NCI-H510A (cell line): ENCODE measurements at regions not wholly inside any gene's neighbourhood (a gene's known extent, or its start where the extent isn't known, plus 50 kb on each side); places are given as distances from the start of the nearest gene placed in this dataset.

Experiments used
- DNase-seq: peaks from one replicate; lab custom pipeline; 2025; lab: John Stamatoyannopoulos, UW

GRCh38 chr13:29713839-29714238 is 118.4 kb upstream of the SLC7A1 start:
- DNase-seq, result no peak

- no peak for DNase-seq
Measured at GRCh38 chr13:29711776-29712175, 116.3 kb upstream of the SLC7A1 start.

- no peak for DNase-seq
Measured at GRCh38 chr13:29710511-29710910, 115.0 kb upstream of the SLC7A1 start.

- no peak for DNase-seq
Measured at GRCh38 chr13:29709407-29710069, 114.0 kb upstream of the SLC7A1 start.

GRCh38 chr13:29707876-29708543 is 112.5 kb upstream of the SLC7A1 start:
- no peak for DNase-seq

- no peak for DNase-seq
Measured at GRCh38 chr13:29706923-29707322, 111.4 kb upstream of the SLC7A1 start.

GRCh38 chr13:29704648-29705047 is 109.2 kb upstream of the SLC7A1 start:
- DNase-seq, result no peak

- DNase-seq, result no peak
Measured at GRCh38 chr13:29703421-29703820, 107.9 kb upstream of the SLC7A1 start.

- no peak for DNase-seq
Measured at GRCh38 chr13:29702912-29703351, 107.4 kb upstream of the SLC7A1 start.

- no peak for DNase-seq
Measured at GRCh38 chr13:29698106-29698505, 102.6 kb upstream of the SLC7A1 start.

- no peak for DNase-seq
Measured at GRCh38 chr13:29696606-29697005, 101.1 kb upstream of the SLC7A1 start.

- no peak for DNase-seq
Measured at GRCh38 chr13:29693275-29693945, 97.9 kb upstream of the SLC7A1 start.

- DNase-seq, result no peak
Measured at GRCh38 chr13:29689548-29689947, 94.1 kb upstream of the SLC7A1 start.

- DNase-seq, result no peak
Measured at GRCh38 chr13:29688193-29688592, 92.7 kb upstream of the SLC7A1 start.

- no peak for DNase-seq
Measured at GRCh38 chr13:29684441-29684840, 89.0 kb upstream of the SLC7A1 start.

- no peak for DNase-seq
Measured at GRCh38 chr13:29683041-29683440, 87.6 kb upstream of the SLC7A1 start.

- DNase-seq, result no peak
Measured at GRCh38 chr13:29681864-29682263, 86.4 kb upstream of the SLC7A1 start.

- no peak for DNase-seq
Measured at GRCh38 chr13:29679396-29680053, 84.0 kb upstream of the SLC7A1 start.

- no peak for DNase-seq
Measured at GRCh38 chr13:29677627-29678026, 82.1 kb upstream of the SLC7A1 start.

GRCh38 chr13:29676941-29677452 is 81.5 kb upstream of the SLC7A1 start:
- peak; percentile 28 for DNase-seq

GRCh38 chr13:29676535-29676934 is 81.0 kb upstream of the SLC7A1 start:
- no peak for DNase-seq

- DNase-seq, result no peak
Measured at GRCh38 chr13:29674532-29674931, 79.0 kb upstream of the SLC7A1 start.
